H1 (cell line): ENCODE measurements at regions not wholly inside any gene's neighbourhood (a gene's known extent, or its start where the extent isn't known, plus 50 kb on each side); places are given as distances from the start of the nearest gene placed in this dataset.

Experiments used
- CTCF ChIA-PET: fragments of 300-600 bp; sonication (Branson Sonifier 250); formaldehyde crosslinking; loops from one replicate; lab custom pipeline; 2021; ENCODE audit not compliant: partially characterized antibody; lab: Charles Lee
- POLR2A ChIA-PET: fragments of 300-600 bp; sonication (Branson Sonifier 250); formaldehyde crosslinking; loops from one replicate; lab custom pipeline; 2021; ENCODE audit warnings: inconsistent platforms; ENCODE audit not compliant: partially characterized antibody; lab: Charles Lee
- DNase-seq, 2 experiments: peaks; one replicate each; pipeline versions ENCODE4 v3.0.0 to v3.0.0-alpha.2; 2010 to 2022; ENCODE audit warnings: low spot score in 2 of 2, low read depth in 1 of 2, mixed read lengths in 1 of 2
- FAIRE-seq: peaks from 2 replicates; lab custom pipeline; 2011; peaks lifted over from hg19 to GRCh38; lab: Jason Lieb, UNC
- H2AFZ ChIP-seq: 2 replicates; pipeline ENCODE4 v1.8.1; 2012; ENCODE audit warnings: low read length, inconsistent platforms
- H2AK5ac ChIP-seq: 2 replicates; pipeline ENCODE4 v1.6.1; 2013; ENCODE audit warnings: low read depth, low read length
- H2BK120ac ChIP-seq: replicated peaks from 2 replicates; pipeline ENCODE3; 2013; ENCODE audit warnings: low read depth, low read length, inconsistent platforms
- H2BK12ac ChIP-seq: 2 replicates; pipeline ENCODE4 v1.6.1; 2013; ENCODE audit warnings: low read depth, low read length
- H2BK15ac ChIP-seq: 2 replicates; pipeline ENCODE4 v1.6.1; 2013; ENCODE audit warnings: low read length
- H2BK20ac ChIP-seq: 2 replicates; pipeline ENCODE4 v1.6.1; 2013; ENCODE audit warnings: low read length
- H2BK5ac ChIP-seq: 2 replicates; pipeline ENCODE4 v1.6.1; 2013; ENCODE audit warnings: low read depth, low read length
- H3K14ac ChIP-seq: 2 replicates; pipeline ENCODE4 v1.6.1; 2013; ENCODE audit warnings: inconsistent platforms; ENCODE audit not compliant: insufficient read length
- H3K18ac ChIP-seq: 2 replicates; pipeline ENCODE4 v1.6.1; 2013; ENCODE audit warnings: low read length; ENCODE audit errors: extremely low read depth
- H3K23ac ChIP-seq: 2 replicates; pipeline ENCODE4 v1.6.1; 2013; ENCODE audit warnings: inconsistent platforms; ENCODE audit not compliant: insufficient read length
- H3K23me2 ChIP-seq: 2 replicates; pipeline ENCODE4 v1.6.1; 2013; ENCODE audit warnings: low read depth, low read length
- H3K27ac ChIP-seq: 2 replicates; pipeline ENCODE4 v1.6.1; 2011; ENCODE audit warnings: low read depth, low read length, inconsistent platforms
- H3K27me3 ChIP-seq, 4 experiments: replicated peaks in 1 of 4; 1 replicate in 1 of 4; 2 replicates in 3 of 4; pipeline versions ENCODE4 v1.6.1 to v1.8.1; 2011 to 2013; ENCODE audit warnings: low read length in 3 of 4, mild to moderate bottlenecking in 3 of 4, inconsistent platforms in 2 of 4, mixed read lengths in 2 of 4, moderate library complexity in 1 of 4; ENCODE audit not compliant: control insufficient read depth in 3 of 4, insufficient read depth in 3 of 4; ENCODE audit errors: extremely low read depth in 1 of 4
- H3K36me3 ChIP-seq, 4 experiments: 2 replicates each; pipeline versions ENCODE4 v1.6.1 to v1.8.1; 2011 to 2013; ENCODE audit warnings: mild to moderate bottlenecking in 4 of 4, low read length in 3 of 4, moderate library complexity in 2 of 4, control low read depth in 1 of 4, inconsistent platforms in 1 of 4; ENCODE audit not compliant: insufficient read depth in 4 of 4, control insufficient read depth in 2 of 4
- H3K4ac ChIP-seq: replicated peaks from 2 replicates; pipeline ENCODE3; 2013; ENCODE audit warnings: low read length, low read depth, mixed read lengths, inconsistent platforms; ENCODE audit not compliant: insufficient read length
- H3K4me1 ChIP-seq, 4 experiments: replicated peaks in 1 of 4; 1 replicate in 1 of 4; 2 replicates in 3 of 4; pipeline versions ENCODE4 v1.6.1 to v1.8.1; 2011 to 2013; ENCODE audit warnings: low read length in 3 of 4, inconsistent platforms in 2 of 4, mixed read lengths in 1 of 4; ENCODE audit not compliant: insufficient read depth in 4 of 4, control insufficient read depth in 3 of 4
- H3K4me2 ChIP-seq, 2 experiments: 2 replicates each; pipeline versions ENCODE4 v1.6.1 to v1.8.1; 2011 to 2013; ENCODE audit warnings: low read depth in 2 of 2, low read length in 2 of 2, control low read depth in 1 of 2, inconsistent platforms in 1 of 2, mild to moderate bottlenecking in 1 of 2; ENCODE audit not compliant: insufficient read depth in 1 of 2
- H3K4me3 ChIP-seq, 4 experiments: fragments of 200-600, 300-600 bp in 1 of 4; sonication (generic), shearing (Covaris generic), sonication (Bioruptor Twin) in 1 of 4; 2 replicates each; pipeline versions ENCODE4 v1.5.1 to v1.8.1; 2011 to 2016; ENCODE audit warnings: low read length in 4 of 4, low read depth in 3 of 4, control low read depth in 2 of 4, inconsistent platforms in 2 of 4, mild to moderate bottlenecking in 2 of 4, mixed read lengths in 1 of 4, moderate library complexity in 1 of 4; ENCODE audit not compliant: insufficient read depth in 2 of 4; ENCODE audit errors: extremely low read depth in 1 of 4
- H3K56ac ChIP-seq: replicated peaks from 2 replicates; pipeline ENCODE3; 2013; ENCODE audit warnings: low read depth, mild to moderate bottlenecking, mixed read lengths, low read length, inconsistent platforms; ENCODE audit not compliant: insufficient read length
- H3K79me1 ChIP-seq: 2 replicates; pipeline ENCODE4 v1.6.1; 2013; ENCODE audit warnings: low read depth, low read length, control low read depth
- H3K79me2 ChIP-seq, 2 experiments: 2 replicates each; pipeline versions ENCODE4 v1.6.1 to v1.8.1; 2012 to 2013; ENCODE audit warnings: low read length in 2 of 2, mild to moderate bottlenecking in 2 of 2, inconsistent platforms in 1 of 2; ENCODE audit not compliant: insufficient read depth in 2 of 2, control insufficient read depth in 1 of 2
- H3K9ac ChIP-seq, 4 experiments: replicated peaks in 1 of 4; 1 replicate in 1 of 4; 2 replicates in 3 of 4; pipeline versions ENCODE4 v1.6.1 to v1.8.1; 2011 to 2013; ENCODE audit warnings: low read depth in 3 of 4, low read length in 3 of 4, control low read depth in 2 of 4, mild to moderate bottlenecking in 2 of 4, moderate library complexity in 2 of 4, inconsistent platforms in 1 of 4; ENCODE audit errors: extremely low read depth in 1 of 4
- H3K9me3 ChIP-seq, 2 experiments: 2 replicates each; pipeline versions ENCODE4 v1.6.1 to v1.8.1; 2012 to 2013; ENCODE audit warnings: mild to moderate bottlenecking in 2 of 2, moderate library complexity in 2 of 2, control low read depth in 1 of 2, inconsistent platforms in 1 of 2, low read depth in 1 of 2, low read length in 1 of 2, mixed read lengths in 1 of 2; ENCODE audit not compliant: insufficient read depth in 2 of 2
- H4K20me1 ChIP-seq, 2 experiments: replicated peaks in 1 of 2; 2 replicates each; pipeline versions ENCODE3 to v1.8.1; 2011 to 2013; ENCODE audit warnings: inconsistent platforms in 2 of 2, low read length in 2 of 2, mild to moderate bottlenecking in 1 of 2; ENCODE audit not compliant: insufficient read depth in 2 of 2, control insufficient read depth in 1 of 2
- H4K5ac ChIP-seq: 2 replicates; pipeline ENCODE4 v1.6.1; 2013; ENCODE audit warnings: low read length, low read depth, mixed read lengths, inconsistent platforms; ENCODE audit not compliant: insufficient read length
- H4K8ac ChIP-seq: 2 replicates; pipeline ENCODE4 v1.8.0; 2013; ENCODE audit warnings: mild to moderate bottlenecking, moderate library complexity, low read length, inconsistent platforms; ENCODE audit not compliant: insufficient read depth; ENCODE audit errors: extremely low read depth
- H4K91ac ChIP-seq: replicated peaks from 2 replicates; pipeline ENCODE3; 2013; ENCODE audit warnings: low read length, mixed read lengths, inconsistent platforms; ENCODE audit not compliant: insufficient read length
- BACH1 ChIP-seq: IDR thresholded peaks from 2 replicates; pipeline ENCODE4 v1.6.1; 2012; ENCODE audit warnings: low read length, improper control_type of control experiment
- MAFK ChIP-seq: IDR thresholded peaks from 2 replicates; pipeline ENCODE4 v1.6.1; 2012; ENCODE audit warnings: low read depth, mild to moderate bottlenecking, improper control_type of control experiment, low read length
- RXRA ChIP-seq: IDR thresholded peaks from 2 replicates; pipeline ENCODE4 v1.6.1; 2011; ENCODE audit warnings: low read depth, mild to moderate bottlenecking, low read length, moderate library complexity; ENCODE audit not compliant: insufficient read depth
- WGBS, 2 experiments: shearing (Covaris generic) in 1 of 2; methylation state at CpG; one replicate each; pipeline versions ENCODE4 v1.1.6 to v1.1.7; 2013 to 2015; ENCODE audit warnings: low lambda C conversion rate in 2 of 2, mixed read lengths in 2 of 2, inconsistent platforms in 1 of 2, low coverage in 1 of 2, missing lambda C conversion rate in 1 of 2; ENCODE audit not compliant: insufficient replicate concordance in 2 of 2, insufficient coverage in 1 of 2, insufficient read length in 1 of 2; ENCODE audit errors: extremely low coverage in 1 of 2, missing lambda C conversion rate in 1 of 2; 5-methylcytosine and 5-hydroxymethylcytosine counted together

DNA sequence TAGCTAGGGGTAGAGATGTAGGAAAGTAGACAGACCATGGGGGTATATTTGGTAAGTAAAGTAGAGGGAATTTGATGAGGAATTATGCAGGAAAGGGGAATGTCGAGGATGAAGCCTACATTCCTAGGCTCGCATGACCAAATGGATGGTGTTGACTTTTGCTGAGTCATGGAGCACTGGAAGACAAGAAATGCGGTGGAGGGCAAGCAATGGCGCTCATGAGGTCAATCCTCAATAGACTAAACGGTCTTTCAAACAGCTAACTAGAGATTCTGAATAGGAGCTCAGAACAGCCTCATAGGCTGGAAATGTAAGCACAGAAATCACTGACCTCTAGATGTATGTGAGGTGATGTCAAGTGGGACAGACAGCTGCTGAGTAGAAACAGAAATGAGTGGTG lies 50.7 kb upstream of the FST start:
- H4K20me1 ChIP-seq: no peaks in the 10 kb centered on the region
- no peak overlapping the region for H3K4me3 ChIP-seq
- H3K27me3 ChIP-seq: no peaks in the 10 kb centered on the region
- FAIRE-seq (no peak), DNase-seq (no peak)
- H3K23ac ChIP-seq: no peak overlapping the region
- no peak overlapping the region for H4K8ac ChIP-seq
- no peak overlapping the region for H3K56ac ChIP-seq
- no peak overlapping the region for H3K27ac ChIP-seq
- CTCF ChIA-PET: interaction anchor here (1.3 to 1.8 kb wide), 3 partner anchors 47 to 554 kb away, joined by 3 to 8 read pairs (median 4); no protein-coding TSS in a partner anchor
- POLR2A ChIA-PET: interaction anchor here (0.7 kb wide), 1 partner anchor 12 kb away, joined by 3 read pairs; no protein-coding TSS in a partner anchor
- H2BK120ac ChIP-seq: no peak overlapping the region
- H3K9me3 ChIP-seq: no peaks in the 10 kb centered on the region
- peak overlapping the region; percentile 89 for H2BK15ac ChIP-seq
- no peaks in the 10 kb centered on the region for H3K36me3 ChIP-seq
- peak overlapping the region; percentile 56; the same call in 1 of the 2 replicates for H2BK20ac ChIP-seq
- H2AFZ ChIP-seq: peak overlapping the region; percentile 85; the same call in 1 of the 2 replicates
- no peak overlapping the region for H4K91ac ChIP-seq
- 86 to 88% methylated on average over 1 to 5 of the region's 5 CpGs for WGBS, 2 experiments
- 0 out of 2 replicates have a peak overlapping the region, but pooled peaks have one; percentile 60 for H2BK12ac ChIP-seq
- peak overlapping the region; percentile 11; the same call in 1 of the 2 replicates for H2BK5ac ChIP-seq
- H3K23me2 ChIP-seq: no peaks in the 10 kb centered on the region
- no peak overlapping the region for H3K18ac ChIP-seq
- no peaks in the 10 kb centered on the region for H3K79me2 ChIP-seq
- TF ChIP-seq RXRA (no peak), BACH1 (peak; percentile 54; the same call in 1 of the 2 replicates), MAFK (peak; percentile 64)
- no peak overlapping the region for H3K4me2 ChIP-seq
- H2AK5ac ChIP-seq: no peak overlapping the region
- no peak overlapping the region for H3K4ac ChIP-seq
- no peak overlapping the region for H3K9ac ChIP-seq
- H3K14ac ChIP-seq: no peak overlapping the region
- H3K79me1 ChIP-seq: no peaks in the 10 kb centered on the region
- H4K5ac ChIP-seq: no peak overlapping the region
- peaks cover 0 to 3% (median 0%) of the 10 kb centered on the region in 4 experiments; a peak in 1 of 7 replicates for H3K4me1 ChIP-seq
